Dendritic cell treated with granulocyte-macrophage colony-stimulating factor and Interleukin-4, amounts not matched to agents 40 ng/mL and 50 ng/mL, for 4 days (primary cell): ENCODE measurements at regions not wholly inside any gene's neighbourhood (a gene's known extent, or its start where the extent isn't known, plus 50 kb on each side); places are given as distances from the start of the nearest gene placed in this dataset.

ENCODE experiments used
- H3K27ac Mint-ChIP-seq: one replicate; pipeline ENCODE4 v1.8.0; 2022; ENCODE audit warnings: mild to moderate bottlenecking, mixed read lengths
- H3K27me3 Mint-ChIP-seq: one replicate; pipeline ENCODE4 v1.8.0; 2022; ENCODE audit warnings: mild to moderate bottlenecking, mixed read lengths
- H3K36me3 Mint-ChIP-seq: one replicate; pipeline ENCODE4 v1.8.0; 2022; ENCODE audit warnings: low read depth, mixed read lengths
- H3K4me1 Mint-ChIP-seq: one replicate; pipeline ENCODE4 v1.8.0; 2022; ENCODE audit warnings: low read depth, mixed read lengths
- H3K4me3 Mint-ChIP-seq: one replicate; pipeline ENCODE4 v1.8.0; 2022; ENCODE audit warnings: mild to moderate bottlenecking, moderate library complexity, mixed read lengths
- H3K9me3 Mint-ChIP-seq: one replicate; pipeline ENCODE4 v1.8.0; 2022; ENCODE audit warnings: mixed read lengths
- intact Hi-C: fragments of 100-400 bp; cut with micrococcal nuclease; formaldehyde crosslinking; loops from one replicate; pipeline ENCODE4 v1.15.0; 2022

DNA sequence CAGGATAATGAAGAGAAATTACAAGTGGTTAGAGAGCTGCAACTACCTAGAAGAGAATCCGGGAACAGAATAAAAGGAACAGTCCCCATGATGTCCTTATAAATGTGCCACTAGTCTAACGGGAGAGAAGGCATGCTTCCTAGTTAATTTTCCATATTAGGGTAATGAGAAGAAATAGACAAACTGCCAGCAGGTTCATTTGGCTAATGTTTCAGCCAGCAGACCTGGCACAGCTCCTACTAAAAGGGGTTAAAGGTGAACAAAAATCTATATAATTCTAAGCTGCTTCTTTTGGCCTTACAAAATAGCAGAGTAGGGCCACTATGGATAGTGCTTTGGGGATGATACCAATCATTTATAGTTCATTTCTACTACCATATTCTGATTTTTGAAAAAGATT, 845.3 kb upstream of the GCFC2 start:
- Mint-ChIP-seq H3K36me3 (no peaks in the 10 kb centered on the region), H3K27me3 (no peaks in the 10 kb centered on the region), H3K4me3 (no peak overlapping the region), H3K27ac (no peak overlapping the region), H3K9me3 (no peaks in the 10 kb centered on the region), H3K4me1 (no peaks in the 10 kb centered on the region)
- intact Hi-C loops, result no loop called here

DNA sequence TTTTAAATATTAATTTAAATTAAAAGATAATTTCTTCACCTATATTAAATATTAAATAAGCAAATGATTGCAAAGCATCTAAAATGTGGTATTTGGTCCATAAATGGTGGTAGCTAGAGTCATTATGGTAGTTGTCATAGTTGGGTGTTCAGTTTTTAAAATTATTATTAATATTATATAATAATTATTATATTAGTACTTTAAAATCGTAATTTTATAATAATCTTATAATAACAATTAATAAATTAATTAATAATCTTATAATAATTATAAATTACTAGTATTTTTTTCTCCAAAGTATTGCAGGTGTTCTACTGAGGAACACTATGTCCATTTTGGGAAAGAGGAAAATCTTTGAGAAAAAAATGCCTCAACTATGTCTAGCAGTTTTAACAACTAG, 835.5 kb upstream of the GCFC2 start:
- no peaks in the 10 kb centered on the region for H3K9me3 Mint-ChIP-seq
- H3K4me1 Mint-ChIP-seq, result no peaks in the 10 kb centered on the region
- H3K27ac Mint-ChIP-seq, result no peak overlapping the region
- H3K36me3 Mint-ChIP-seq, result no peaks in the 10 kb centered on the region
- H3K27me3 Mint-ChIP-seq, result no peaks in the 10 kb centered on the region
- H3K4me3 Mint-ChIP-seq, result no peak overlapping the region
- intact Hi-C loops, result no loop called here

DNA sequence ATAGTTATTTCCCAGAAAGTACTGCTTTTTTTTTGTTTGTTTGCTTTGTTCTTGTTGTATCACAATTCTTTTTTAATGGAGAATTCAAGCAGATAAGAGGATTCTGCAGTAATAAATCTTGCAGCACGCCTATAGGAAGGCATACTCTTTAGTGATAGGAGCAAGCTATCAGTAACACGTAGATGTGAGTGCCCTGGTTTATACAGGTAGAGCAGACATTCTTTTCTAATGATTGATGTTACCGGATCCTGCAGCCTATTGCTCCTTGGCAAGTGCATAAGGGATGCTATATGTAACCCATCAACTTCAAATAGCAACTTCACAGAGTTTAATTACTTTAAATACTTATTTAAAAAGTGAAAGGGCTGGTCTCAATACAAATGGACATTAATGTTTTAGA, 834.2 kb upstream of the GCFC2 start:
- no peaks in the 10 kb centered on the region for H3K9me3 Mint-ChIP-seq
- no peaks in the 10 kb centered on the region for H3K4me1 Mint-ChIP-seq
- no peak overlapping the region for H3K4me3 Mint-ChIP-seq
- H3K27me3 Mint-ChIP-seq, result no peaks in the 10 kb centered on the region
- intact Hi-C loops, result no loop called here
- no peak overlapping the region for H3K27ac Mint-ChIP-seq
- H3K36me3 Mint-ChIP-seq, result no peaks in the 10 kb centered on the region

DNA sequence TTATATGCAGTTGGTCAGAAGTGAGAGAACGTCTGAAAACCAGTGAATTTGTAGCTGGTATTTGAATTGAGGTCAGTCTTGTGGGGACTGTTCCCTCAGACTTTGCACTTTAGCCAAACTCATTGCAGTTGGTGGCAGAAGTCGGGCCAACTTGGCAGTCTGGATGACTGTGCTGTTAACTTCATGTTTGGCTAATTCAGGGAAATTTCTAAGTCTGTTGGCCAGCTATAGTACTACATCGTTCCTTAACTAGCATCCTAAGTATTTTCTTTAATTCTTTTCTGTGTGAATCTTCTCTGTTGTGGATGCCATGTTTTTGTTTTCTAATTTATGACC, 806.8 kb upstream of the GCFC2 start:
- intact Hi-C loops, result no loop called here

DNA sequence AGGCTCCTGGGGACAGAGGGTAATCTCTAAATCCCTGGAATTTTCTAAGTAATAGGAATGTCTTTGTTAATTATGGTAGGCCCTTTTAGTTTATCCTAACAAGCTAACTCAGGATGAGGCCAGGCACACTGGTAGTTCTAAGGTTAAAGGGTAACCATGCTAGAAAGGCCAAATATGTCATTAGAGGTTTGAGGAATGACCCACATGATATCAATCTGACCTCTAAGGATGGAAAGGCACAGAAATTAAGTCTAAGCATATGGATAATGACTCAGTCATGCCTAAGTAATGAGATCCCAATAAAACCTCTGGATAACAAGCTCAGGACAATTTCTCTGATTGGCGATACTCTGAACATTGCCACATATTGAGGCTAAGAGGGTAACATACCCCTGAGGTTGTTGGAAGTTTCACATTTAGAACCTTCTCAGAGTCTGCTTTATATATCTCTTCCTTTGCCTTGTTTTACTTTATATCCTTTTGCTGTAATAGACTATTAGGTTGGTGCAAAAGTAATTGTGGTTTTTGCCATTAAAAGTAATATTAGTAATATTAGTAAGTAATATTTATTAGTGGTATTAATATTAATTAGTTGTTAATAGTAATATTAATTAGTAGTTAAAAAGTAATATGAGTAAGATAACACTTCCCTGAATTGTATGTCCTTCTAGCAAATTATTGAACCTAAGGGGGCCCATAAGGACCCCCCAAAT, 806.3 kb upstream of the GCFC2 start:
- Mint-ChIP-seq H3K27me3 (no peaks in the 10 kb centered on the region), H3K4me1 (no peaks in the 10 kb centered on the region), H3K4me3 (no peak overlapping the region), H3K27ac (no peak overlapping the region), H3K9me3 (no peaks in the 10 kb centered on the region), H3K36me3 (no peaks in the 10 kb centered on the region)
- intact Hi-C loops, result no loop called here

More for the DNA sequence above, 806.8 kb upstream of the GCFC2 start:
- Mint-ChIP-seq H3K27ac (no peak overlapping the region), H3K36me3 (no peaks in the 10 kb centered on the region), H3K27me3 (no peaks in the 10 kb centered on the region), H3K4me3 (no peak overlapping the region), H3K4me1 (no peaks in the 10 kb centered on the region), H3K9me3 (no peaks in the 10 kb centered on the region)

DNA sequence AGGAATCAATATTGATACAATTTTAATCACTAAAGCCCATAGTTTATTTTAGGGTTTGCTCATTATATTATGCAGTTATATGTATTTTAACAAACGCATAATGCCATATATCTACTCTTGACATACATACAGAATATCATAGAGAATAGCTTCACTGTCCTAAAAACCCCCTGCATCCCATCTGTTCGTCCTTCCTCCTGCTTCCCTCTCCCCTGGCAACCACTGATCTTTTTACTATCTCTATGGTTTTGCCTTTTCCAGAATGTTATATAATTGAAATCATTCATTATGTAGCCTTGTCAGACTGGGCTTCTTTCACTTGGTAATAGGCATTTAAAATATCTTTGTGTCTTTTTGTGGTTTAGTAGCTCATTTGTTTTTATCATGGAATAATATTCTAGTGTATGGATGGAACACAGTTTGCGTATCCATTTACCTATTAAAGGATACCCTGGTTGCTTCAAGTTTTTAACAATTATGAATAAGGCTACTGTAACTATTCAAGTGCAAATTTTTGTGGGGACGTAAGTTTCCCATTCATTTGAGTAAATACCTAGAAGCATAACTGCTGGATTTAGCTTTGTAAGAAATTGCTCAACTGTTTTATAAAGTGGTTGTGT, 801.6 kb upstream of the GCFC2 start:
- no peak overlapping the region for H3K27ac Mint-ChIP-seq
- H3K9me3 Mint-ChIP-seq, result no peaks in the 10 kb centered on the region
- H3K4me1 Mint-ChIP-seq, result no peaks in the 10 kb centered on the region
- intact Hi-C loops, result no loop called here
- H3K36me3 Mint-ChIP-seq, result no peaks in the 10 kb centered on the region
- no peaks in the 10 kb centered on the region for H3K27me3 Mint-ChIP-seq
- H3K4me3 Mint-ChIP-seq, result no peak overlapping the region

DNA sequence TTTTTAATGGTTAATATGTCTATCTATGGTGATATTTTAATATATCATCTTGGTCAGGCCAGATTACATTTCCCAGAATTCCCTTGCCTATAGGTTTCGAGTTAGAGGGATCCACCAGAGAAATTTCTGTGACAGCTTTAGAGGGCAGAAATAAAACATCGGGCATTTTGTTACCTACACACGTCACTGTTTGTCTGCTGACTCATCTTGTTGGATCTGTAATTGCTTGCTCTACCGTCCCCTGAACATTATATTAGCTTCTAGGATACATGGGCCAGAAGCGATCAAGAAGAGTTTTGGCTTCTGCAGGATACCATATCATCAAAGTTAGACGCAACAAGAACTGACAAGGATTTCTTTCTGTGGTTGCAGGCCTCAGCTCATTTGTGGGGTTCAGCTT, 795.8 kb upstream of the GCFC2 start:
- H3K9me3 Mint-ChIP-seq, result no peaks in the 10 kb centered on the region
- intact Hi-C loops, result no loop called here
- no peaks in the 10 kb centered on the region for H3K4me1 Mint-ChIP-seq
- H3K27me3 Mint-ChIP-seq, result no peaks in the 10 kb centered on the region
- H3K27ac Mint-ChIP-seq, result no peak overlapping the region
- H3K4me3 Mint-ChIP-seq, result no peak overlapping the region
- H3K36me3 Mint-ChIP-seq, result no peaks in the 10 kb centered on the region

DNA sequence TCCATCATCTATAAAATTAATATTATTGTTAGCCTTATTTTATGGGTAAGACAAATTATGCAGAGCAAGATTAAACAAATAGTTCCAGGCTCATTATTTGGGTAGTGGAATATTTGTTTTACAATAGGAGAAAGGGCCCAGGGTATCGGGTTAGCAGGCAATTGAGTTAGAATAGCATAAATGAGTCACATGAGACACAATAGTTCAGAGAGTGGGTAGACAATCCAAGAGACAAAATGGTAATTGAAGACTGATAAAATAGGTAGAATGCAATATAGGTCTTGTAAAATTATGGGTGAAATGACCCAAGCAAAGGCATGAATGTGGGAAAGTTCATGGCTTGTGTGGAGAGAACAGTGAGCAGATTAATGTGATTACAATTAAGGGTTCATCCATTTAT, 790.9 kb upstream of the GCFC2 start:
- Mint-ChIP-seq H3K4me1 (no peaks in the 10 kb centered on the region), H3K27ac (no peak overlapping the region), H3K9me3 (no peaks in the 10 kb centered on the region), H3K4me3 (no peak overlapping the region), H3K27me3 (no peaks in the 10 kb centered on the region), H3K36me3 (no peaks in the 10 kb centered on the region)
- intact Hi-C loops, result no loop called here

DNA sequence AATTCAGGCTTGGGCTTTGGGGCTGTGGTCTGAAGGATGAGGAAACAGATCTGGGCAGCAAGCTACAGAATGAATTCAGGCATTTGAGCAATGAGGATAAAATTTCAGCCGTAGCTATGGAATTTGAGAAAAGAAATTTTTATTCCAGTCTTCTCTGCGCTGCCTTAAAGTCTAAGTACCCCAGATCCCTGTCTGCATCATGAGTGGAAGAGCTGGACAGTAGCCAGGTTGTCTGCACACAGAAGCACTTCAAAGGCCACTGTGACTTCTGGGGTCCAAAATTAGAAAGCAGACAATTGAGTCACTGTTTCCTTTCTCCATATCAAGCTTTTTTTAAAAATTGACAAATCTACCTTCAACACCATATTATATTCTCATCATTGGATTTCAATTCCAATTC, 787.6 kb upstream of the GCFC2 start:
- intact Hi-C loops, result no loop called here
- H3K9me3 Mint-ChIP-seq, result no peaks in the 10 kb centered on the region
- no peaks in the 10 kb centered on the region for H3K36me3 Mint-ChIP-seq
- H3K27me3 Mint-ChIP-seq, result no peaks in the 10 kb centered on the region
- H3K27ac Mint-ChIP-seq, result no peak overlapping the region
- H3K4me3 Mint-ChIP-seq, result no peak overlapping the region
- H3K4me1 Mint-ChIP-seq, result no peaks in the 10 kb centered on the region

DNA sequence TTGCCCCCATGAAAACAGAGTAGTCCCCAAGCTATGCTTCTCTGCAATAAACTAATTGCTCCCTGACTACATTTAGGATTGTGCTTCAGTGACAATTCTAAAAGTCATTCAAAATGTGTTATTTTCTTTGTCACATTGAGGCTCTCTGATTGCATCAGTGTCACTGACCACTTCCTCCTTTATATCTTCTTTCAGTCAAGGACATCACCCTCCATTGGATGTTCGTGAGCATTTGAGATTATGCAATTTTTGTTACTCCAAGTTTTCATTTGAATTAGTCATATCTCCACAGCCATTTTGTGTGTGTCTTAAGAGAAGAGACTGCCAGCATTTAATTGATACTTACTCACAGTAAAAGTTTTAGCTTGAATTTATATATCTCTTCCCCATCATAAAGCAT, 780.8 kb upstream of the GCFC2 start:
- H3K4me3 Mint-ChIP-seq, result no peak overlapping the region
- peaks cover 18% of the 10 kb centered on the region for H3K9me3 Mint-ChIP-seq
- H3K4me1 Mint-ChIP-seq, result no peaks in the 10 kb centered on the region
- intact Hi-C loops, result no loop called here
- no peak overlapping the region for H3K27ac Mint-ChIP-seq
- no peaks in the 10 kb centered on the region for H3K36me3 Mint-ChIP-seq
- no peaks in the 10 kb centered on the region for H3K27me3 Mint-ChIP-seq

DNA sequence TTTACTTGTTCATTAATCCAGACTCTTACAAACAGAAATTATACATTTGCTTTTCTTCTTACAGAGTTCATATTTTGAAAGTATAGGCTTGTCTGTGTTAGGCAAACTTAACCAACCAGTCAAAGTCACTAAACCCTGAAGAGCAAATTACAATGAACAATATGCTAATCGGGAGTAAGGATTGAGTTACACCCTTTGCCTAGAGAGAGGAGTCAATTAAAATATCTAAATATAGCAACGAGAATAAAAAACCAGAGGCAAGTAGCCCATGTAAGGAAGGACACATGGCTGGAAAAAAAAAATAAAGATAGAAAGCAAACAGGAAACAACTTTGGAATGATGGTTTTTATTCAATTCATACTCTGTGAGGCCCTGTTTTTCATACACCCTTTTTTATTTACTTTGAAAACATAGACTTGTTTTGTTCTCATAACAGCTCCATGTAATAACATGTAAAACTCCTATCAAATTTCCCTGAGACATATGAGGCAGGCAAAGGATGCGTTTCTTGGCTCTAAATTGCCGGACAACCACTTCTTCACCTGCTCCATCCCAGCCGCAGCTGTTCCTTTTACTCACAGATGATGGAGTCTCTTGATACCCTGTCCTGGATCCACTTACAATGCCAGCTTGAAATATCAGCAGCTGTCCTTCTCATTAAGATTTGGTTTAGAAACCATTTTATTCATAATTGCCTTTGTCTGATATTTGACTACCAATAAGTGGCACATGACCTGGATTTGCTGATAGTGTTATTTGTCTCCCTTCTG, 767.7 kb upstream of the GCFC2 start:
- no peaks in the 10 kb centered on the region for H3K4me1 Mint-ChIP-seq
- H3K9me3 Mint-ChIP-seq, result peaks cover 1% of the 10 kb centered on the region
- no peak overlapping the region for H3K27ac Mint-ChIP-seq

DNA sequence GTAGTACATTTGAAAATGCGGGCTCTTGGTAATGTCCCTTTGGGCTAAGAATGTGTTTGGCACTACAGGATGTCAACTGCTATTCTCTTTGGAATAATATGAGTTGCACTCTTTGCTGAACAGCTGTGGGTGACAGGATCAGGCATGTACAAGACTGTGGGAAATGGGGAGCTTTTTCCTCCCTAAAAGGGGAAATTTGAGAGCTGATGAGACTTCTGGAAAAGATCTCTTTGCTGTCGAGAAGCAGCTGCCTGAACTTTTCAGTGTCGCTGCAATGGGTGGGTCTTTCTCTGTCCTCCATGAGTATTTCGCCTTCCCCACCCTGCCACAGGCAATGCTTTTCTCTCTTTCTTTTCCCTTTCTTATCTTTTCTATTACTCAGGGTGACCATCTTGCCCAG, 762.2 kb upstream of the GCFC2 start:
- H3K4me3 Mint-ChIP-seq, result no peak overlapping the region
- peaks cover 14% of the 10 kb centered on the region for H3K9me3 Mint-ChIP-seq
- H3K36me3 Mint-ChIP-seq, result no peaks in the 10 kb centered on the region
- no peaks in the 10 kb centered on the region for H3K27me3 Mint-ChIP-seq
- no peak overlapping the region for H3K27ac Mint-ChIP-seq
- intact Hi-C loops, result no loop called here
- H3K4me1 Mint-ChIP-seq, result no peaks in the 10 kb centered on the region

More for the DNA sequence above, 767.7 kb upstream of the GCFC2 start:
- intact Hi-C loops, result no loop called here
- Mint-ChIP-seq H3K36me3 (no peaks in the 10 kb centered on the region), H3K4me3 (no peak overlapping the region), H3K27me3 (no peaks in the 10 kb centered on the region)

DNA sequence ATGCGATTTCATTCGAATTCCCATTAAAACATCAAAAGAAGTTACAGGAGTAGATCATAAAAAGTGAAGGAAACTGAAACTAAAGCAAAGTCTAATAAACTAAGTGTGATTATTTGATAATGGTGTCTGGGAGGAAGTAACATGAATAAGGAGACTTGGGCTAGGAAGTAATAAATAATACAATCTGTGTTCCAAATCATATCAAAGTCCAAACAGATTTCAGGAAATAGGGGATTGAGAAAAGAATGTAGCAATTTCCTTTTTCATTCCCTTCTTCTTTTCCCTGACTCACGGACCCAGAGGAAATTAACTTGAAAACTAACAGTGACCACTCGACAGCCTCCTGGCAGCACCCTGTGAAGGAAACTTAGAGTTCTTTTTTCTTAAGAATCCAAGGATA, 758.4 kb upstream of the GCFC2 start:
- Mint-ChIP-seq H3K27me3 (no peaks in the 10 kb centered on the region), H3K9me3 (peaks cover 14% of the 10 kb centered on the region), H3K27ac (no peak overlapping the region), H3K4me1 (no peaks in the 10 kb centered on the region), H3K4me3 (no peak overlapping the region), H3K36me3 (no peaks in the 10 kb centered on the region)
- intact Hi-C loops, result no loop called here

DNA sequence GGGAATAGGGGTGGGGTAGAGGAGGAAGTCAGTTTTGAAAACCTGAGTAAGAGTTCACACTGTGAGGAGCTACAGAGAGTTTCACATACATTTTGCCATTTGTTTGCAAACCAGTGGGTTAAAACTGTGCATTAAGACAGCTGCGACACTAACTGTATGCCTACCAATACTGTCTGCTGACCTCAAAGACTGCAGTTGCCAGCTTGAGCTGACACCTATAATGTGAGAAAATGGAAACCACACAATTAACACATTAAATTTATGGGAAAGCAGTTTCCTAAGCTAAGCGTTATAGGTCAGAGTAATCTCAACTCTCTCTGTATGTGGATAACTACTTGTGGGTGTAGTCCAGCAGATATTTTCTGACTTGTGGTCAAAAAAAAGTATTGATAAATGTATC, 756.6 kb upstream of the GCFC2 start:
- H3K4me3 Mint-ChIP-seq, result no peak overlapping the region
- intact Hi-C loops, result no loop called here

More for the DNA sequence above, 756.6 kb upstream of the GCFC2 start:
- no peaks in the 10 kb centered on the region for H3K4me1 Mint-ChIP-seq
- H3K9me3 Mint-ChIP-seq, result peaks cover 1% of the 10 kb centered on the region
- H3K36me3 Mint-ChIP-seq, result no peaks in the 10 kb centered on the region
- H3K27me3 Mint-ChIP-seq, result no peaks in the 10 kb centered on the region
- H3K27ac Mint-ChIP-seq, result no peak overlapping the region
